Nephron progenitor cell (in vitro differentiated cells): ENCODE measurements at regions not wholly inside any gene's neighbourhood (a gene's known extent, or its start where the extent isn't known, plus 50 kb on each side); places are given as distances from the start of the nearest gene placed in this dataset.

Source experiments
- DNase-seq: peaks from one replicate; pipeline ENCODE4 v3.0.0; 2021
- H3K27ac Mint-ChIP-seq: 2 replicates; pipeline ENCODE4 v1.8.0; 2021; ENCODE audit warnings: mild to moderate bottlenecking, moderate library complexity, mixed read lengths
- H3K27me3 Mint-ChIP-seq: 2 replicates; pipeline ENCODE4 v1.8.0; 2021; ENCODE audit warnings: mild to moderate bottlenecking, low read depth, mixed read lengths; ENCODE audit not compliant: poor library complexity
- H3K36me3 Mint-ChIP-seq: 2 replicates; pipeline ENCODE4 v1.8.0; 2021; ENCODE audit warnings: low read depth, mixed read lengths
- H3K4me1 Mint-ChIP-seq: 2 replicates; pipeline ENCODE4 v1.8.0; 2021; ENCODE audit warnings: mixed read lengths
- H3K4me3 Mint-ChIP-seq: 2 replicates; pipeline ENCODE4 v1.8.0; 2021; ENCODE audit warnings: mild to moderate bottlenecking, moderate library complexity, mixed read lengths
- H3K9me3 Mint-ChIP-seq: 2 replicates; pipeline ENCODE4 v1.8.0; 2021; ENCODE audit warnings: mild to moderate bottlenecking, moderate library complexity, mixed read lengths
- TF ChIP-seq, protein P1 (sequence below): fragments of 200-600 bp; sonication (generic); IDR thresholded peaks from 2 replicates; pipeline ENCODE4 v1.5.0; 2021; ENCODE audit warnings: antibody characterized with exemption

DNA sequence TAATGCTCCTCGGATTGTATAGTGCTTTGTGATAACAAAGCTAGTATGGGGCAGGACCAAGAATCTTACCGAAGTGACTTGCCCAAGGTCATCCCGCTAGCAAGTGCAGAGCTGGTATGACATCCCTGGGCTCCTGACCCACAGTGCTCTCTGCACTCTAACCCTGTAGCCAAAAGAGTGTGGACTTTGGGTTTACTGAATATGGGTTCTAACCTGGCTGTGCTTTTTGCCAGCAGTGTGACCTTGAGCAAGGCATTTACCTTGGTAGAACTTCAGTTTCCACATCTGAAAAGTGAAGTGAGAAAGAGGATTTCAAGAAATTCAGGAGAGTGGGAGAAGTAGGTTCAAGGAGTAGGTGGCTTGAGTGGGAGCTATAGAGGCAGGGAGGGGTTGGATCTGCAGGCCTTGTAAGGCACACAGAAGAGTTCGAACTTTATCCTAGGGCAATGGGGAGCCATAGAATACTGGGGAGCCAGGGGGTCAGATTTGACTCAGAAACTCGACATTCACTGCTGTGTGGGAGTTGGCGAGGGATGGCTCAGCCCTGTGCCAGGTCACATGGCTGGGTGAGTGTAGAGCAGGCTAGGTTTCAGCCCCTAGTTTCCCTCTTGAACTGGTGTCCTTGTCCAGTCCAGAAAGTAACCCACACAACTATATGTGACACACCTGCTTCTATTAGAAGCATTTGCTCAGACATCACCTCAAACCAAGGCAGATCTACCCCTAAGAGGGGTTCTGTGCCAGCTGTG lies 91.9 kb downstream of the RPLP1 start:
- no peak for DNase-seq
- Mint-ChIP-seq H3K4me1 (peaks cover 19% of the 10 kb centered on the region), H3K36me3 (no peaks in the 10 kb centered on the region), H3K27me3 (peaks cover 32% of the 10 kb centered on the region), H3K4me3 (no peak overlapping the region), H3K9me3 (no peaks in the 10 kb centered on the region), H3K27ac (no peak overlapping the region)
- TF ChIP-seq, protein P1, sequence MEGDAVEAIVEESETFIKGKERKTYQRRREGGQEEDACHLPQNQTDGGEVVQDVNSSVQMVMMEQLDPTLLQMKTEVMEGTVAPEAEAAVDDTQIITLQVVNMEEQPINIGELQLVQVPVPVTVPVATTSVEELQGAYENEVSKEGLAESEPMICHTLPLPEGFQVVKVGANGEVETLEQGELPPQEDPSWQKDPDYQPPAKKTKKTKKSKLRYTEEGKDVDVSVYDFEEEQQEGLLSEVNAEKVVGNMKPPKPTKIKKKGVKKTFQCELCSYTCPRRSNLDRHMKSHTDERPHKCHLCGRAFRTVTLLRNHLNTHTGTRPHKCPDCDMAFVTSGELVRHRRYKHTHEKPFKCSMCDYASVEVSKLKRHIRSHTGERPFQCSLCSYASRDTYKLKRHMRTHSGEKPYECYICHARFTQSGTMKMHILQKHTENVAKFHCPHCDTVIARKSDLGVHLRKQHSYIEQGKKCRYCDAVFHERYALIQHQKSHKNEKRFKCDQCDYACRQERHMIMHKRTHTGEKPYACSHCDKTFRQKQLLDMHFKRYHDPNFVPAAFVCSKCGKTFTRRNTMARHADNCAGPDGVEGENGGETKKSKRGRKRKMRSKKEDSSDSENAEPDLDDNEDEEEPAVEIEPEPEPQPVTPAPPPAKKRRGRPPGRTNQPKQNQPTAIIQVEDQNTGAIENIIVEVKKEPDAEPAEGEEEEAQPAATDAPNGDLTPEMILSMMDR: no peak

DNA sequence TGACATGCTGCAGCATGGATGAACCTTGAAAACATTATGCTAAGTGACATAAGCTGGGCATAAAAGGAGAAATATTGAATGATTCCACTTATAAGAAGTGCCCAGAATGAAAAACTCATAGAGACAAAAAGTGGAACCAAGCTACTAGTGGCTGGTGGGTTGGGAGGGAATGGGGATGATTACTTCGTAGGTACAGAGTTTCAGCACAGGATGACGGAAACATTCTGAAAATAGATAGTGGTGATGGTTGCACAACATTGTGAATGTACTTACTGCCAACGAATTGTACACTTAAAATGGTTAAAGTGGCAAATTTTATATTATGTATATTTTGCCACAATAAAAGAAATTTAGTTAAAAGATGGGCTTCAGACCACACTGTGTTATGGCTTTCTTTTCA lies 93.6 kb downstream of the RPLP1 start:
- peaks cover 38% of the 10 kb centered on the region for H3K27me3 Mint-ChIP-seq
- TF ChIP-seq, protein P1: no peak
- H3K4me3 Mint-ChIP-seq: no peak overlapping the region
- peaks cover 14% of the 10 kb centered on the region for H3K4me1 Mint-ChIP-seq
- peaks cover 2% of the 10 kb centered on the region for H3K36me3 Mint-ChIP-seq
- DNase-seq: no peak
- peaks cover 6% of the 10 kb centered on the region for H3K9me3 Mint-ChIP-seq
- H3K27ac Mint-ChIP-seq: no peak overlapping the region

DNA sequence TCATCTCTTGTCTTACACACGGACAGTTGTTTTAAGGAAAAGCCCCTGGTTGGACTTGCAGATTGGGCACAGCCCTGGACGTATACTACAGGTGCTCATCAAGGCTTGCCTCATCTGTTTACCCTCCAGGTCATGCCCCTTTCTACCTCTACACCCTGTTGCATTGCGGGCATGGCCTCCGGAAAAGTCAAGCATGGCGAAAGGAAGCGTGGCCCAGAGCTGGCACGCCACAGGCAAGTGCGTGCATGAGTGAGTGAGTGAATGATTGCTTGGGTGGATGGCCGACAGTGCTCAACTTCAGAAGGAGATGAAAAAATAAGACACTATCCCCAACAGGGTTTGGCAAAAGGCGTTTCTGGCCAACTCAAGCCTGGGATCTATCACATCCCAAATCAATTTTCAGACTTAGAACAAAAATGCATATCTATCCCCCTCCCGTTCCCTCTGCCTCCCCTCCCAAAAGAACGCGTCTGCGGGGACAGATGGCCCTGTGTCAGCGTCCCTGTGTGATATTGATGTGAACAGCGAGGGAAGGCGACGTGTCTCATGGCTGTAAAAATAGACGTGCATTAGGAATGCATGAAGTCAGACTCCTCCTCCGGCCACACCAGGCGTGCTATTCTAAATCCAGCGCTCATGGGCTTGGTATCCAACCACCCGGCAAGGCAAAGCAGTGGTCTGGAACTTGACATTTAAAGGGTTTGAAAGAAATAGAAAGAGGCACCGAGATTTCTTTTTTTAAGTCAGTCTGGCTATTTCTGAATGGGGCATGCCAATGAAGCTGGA lies 96.0 kb downstream of the RPLP1 start:
- DNase-seq: no peak
- Mint-ChIP-seq H3K4me1 (peaks cover 14% of the 10 kb centered on the region), H3K27me3 (peaks cover 48% of the 10 kb centered on the region), H3K4me3 (no peak overlapping the region), H3K9me3 (peaks cover 15% of the 10 kb centered on the region), H3K27ac (no peak overlapping the region), H3K36me3 (peaks cover 5% of the 10 kb centered on the region)
- TF ChIP-seq, protein P1: no peak

DNA sequence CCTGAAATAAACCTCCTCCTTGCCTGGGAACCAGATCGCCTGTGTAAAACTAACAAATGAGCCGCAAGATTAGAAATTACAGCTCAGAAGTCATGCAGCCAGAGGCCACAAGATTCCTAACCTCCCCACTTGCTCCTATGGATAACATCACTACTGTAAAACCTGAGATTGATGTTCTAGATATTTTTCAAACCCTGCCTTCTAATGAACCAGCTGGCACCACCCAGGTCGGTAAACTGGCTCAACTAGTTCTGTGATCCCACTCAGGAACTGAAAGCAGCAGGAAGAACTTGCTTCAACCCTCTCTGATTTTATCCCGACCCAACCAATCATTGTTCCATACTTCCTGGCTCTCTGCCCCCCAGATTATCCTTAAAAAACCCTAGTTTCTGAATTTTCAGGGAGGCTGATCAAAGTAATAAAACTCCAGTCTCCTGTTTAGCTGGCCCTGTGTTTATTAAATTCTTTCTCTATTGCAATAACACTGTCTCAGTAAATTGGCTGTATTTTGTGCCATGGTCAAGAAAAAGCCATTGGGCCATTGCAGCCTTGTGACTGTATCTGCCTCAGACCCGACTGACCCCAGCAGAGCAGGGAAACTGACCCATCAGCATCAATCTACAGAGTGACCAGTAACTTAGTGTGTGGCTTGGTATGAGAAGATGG lies 98.9 kb downstream of the RPLP1 start:
- no peak overlapping the region for H3K27ac Mint-ChIP-seq
- peaks cover 44% of the 10 kb centered on the region for H3K27me3 Mint-ChIP-seq
- peaks cover 5% of the 10 kb centered on the region for H3K36me3 Mint-ChIP-seq
- no peak overlapping the region for H3K4me3 Mint-ChIP-seq
- H3K4me1 Mint-ChIP-seq: peaks cover 29% of the 10 kb centered on the region
- TF ChIP-seq, protein P1: no peak
- peaks cover 15% of the 10 kb centered on the region for H3K9me3 Mint-ChIP-seq
- DNase-seq: no peak

DNA sequence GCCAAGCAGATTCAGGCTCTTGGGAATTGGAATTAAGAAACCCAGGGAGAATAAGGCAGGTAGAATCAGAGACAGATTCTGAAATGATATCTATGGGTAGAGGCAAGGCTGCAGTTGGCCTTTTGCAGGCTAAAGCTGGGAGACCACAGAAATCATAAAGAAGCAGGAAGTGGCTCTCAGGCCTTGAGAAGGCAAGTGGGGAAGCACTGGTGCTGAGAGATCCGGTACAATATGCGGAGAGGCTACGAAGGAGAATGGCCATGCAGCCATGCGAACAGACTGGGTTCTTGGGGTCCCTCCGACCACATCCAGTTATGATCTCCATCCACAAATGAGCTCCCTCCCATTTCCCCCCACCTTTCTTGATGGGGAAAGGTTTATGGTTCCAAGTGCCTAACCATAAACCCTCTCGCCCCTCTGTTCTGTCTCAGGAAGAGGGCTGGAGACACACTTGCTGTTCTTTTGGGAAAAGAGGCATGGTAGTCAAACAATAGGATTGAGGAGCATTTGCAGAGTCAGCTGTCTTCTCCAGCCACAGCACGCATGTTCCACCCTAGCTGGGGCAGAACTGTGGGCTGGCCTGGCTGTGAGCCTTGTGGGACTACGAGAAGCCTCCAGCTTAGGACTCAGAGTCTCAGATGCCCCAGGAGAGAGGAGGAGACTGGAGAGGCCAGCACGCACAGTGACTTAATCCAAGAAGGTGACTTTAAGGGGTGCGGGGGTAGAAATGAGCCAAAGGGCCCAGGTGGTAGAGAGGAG lies 99.6 kb downstream of the RPLP1 start:
- H3K4me3 Mint-ChIP-seq: no peak overlapping the region
- peaks cover 15% of the 10 kb centered on the region for H3K9me3 Mint-ChIP-seq
- H3K27me3 Mint-ChIP-seq: peaks cover 41% of the 10 kb centered on the region
- TF ChIP-seq, protein P1: no peak
- H3K27ac Mint-ChIP-seq: no peak overlapping the region
- peaks cover 5% of the 10 kb centered on the region for H3K36me3 Mint-ChIP-seq
- peaks cover 36% of the 10 kb centered on the region for H3K4me1 Mint-ChIP-seq
- DNase-seq: no peak
